Common myeloid progenitor, CD34-positive (primary cell): ENCODE measurements at regions not wholly inside any gene's neighbourhood (a gene's known extent, or its start where the extent isn't known, plus 50 kb on each side); places are given as distances from the start of the nearest gene placed in this dataset.

Experiments
- CTCF ChIA-PET: fragments of 350-600 bp; sonication (Branson Sonifier 250); formaldehyde crosslinking; loops from one replicate; lab custom pipeline; 2021; ENCODE audit warnings: antibody characterized with exemption; lab: Charles Lee
- POLR2A ChIA-PET: fragments of 350-600 bp; sonication (Branson Sonifier 250); formaldehyde crosslinking; loops from one replicate; lab custom pipeline; 2021; ENCODE audit warnings: antibody characterized with exemption; lab: Charles Lee
- DNase-seq, 3 donors: peaks; one replicate each; pipeline versions ENCODE4 v3.0.0 to v3.0.0-alpha.2; 2013
- H3K27ac ChIP-seq, 2 experiments: 1 replicate in 1 of 2; 2 replicates in 1 of 2; pipeline ENCODE4 v1.7.0; 2013; ENCODE audit warnings: inconsistent platforms in 2 of 2, low read length in 2 of 2, mild to moderate bottlenecking in 2 of 2, low read depth in 1 of 2, moderate library complexity in 1 of 2; ENCODE audit not compliant: severe bottlenecking in 2 of 2, insufficient read depth in 1 of 2, poor library complexity in 1 of 2
- H3K27me3 ChIP-seq, 5 experiments: replicated peaks in 2 of 5; 1 replicate in 3 of 5; 2 replicates in 2 of 5; pipeline versions ENCODE4 v1.6.1 to v1.7.0; 2013; ENCODE audit warnings: low read length in 4 of 5, mild to moderate bottlenecking in 2 of 5, moderate library complexity in 2 of 5, inconsistent platforms in 1 of 5; ENCODE audit not compliant: insufficient read depth in 5 of 5, control insufficient read depth in 4 of 5
- H3K36me3 ChIP-seq, 4 experiments: 1 replicate in 2 of 4; 2 replicates in 2 of 4; pipeline versions ENCODE4 v1.6.1 to v1.7.0; 2013; ENCODE audit warnings: low read length in 3 of 4, control low read depth in 1 of 4, mild to moderate bottlenecking in 1 of 4; ENCODE audit not compliant: control insufficient read depth in 4 of 4, insufficient read depth in 4 of 4
- H3K4me1 ChIP-seq, 4 experiments: 1 replicate in 3 of 4; 2 replicates in 1 of 4; pipeline versions ENCODE4 v1.6.1 to v1.7.1; 2013; ENCODE audit warnings: low read length in 3 of 4, mild to moderate bottlenecking in 3 of 4, control low read depth in 1 of 4, inconsistent platforms in 1 of 4, moderate library complexity in 1 of 4; ENCODE audit not compliant: control insufficient read depth in 4 of 4, insufficient read depth in 4 of 4; ENCODE audit errors: control extremely low read depth in 1 of 4
- H3K4me3 ChIP-seq, 7 experiments: 1 replicate in 4 of 7; 2 replicates in 3 of 7; pipeline versions ENCODE4 v1.5.1 to v1.7.0; 2013; ENCODE audit warnings: mild to moderate bottlenecking in 7 of 7, low read length in 6 of 7, moderate library complexity in 6 of 7, inconsistent platforms in 2 of 7, low read depth in 2 of 7, control low read depth in 1 of 7; ENCODE audit not compliant: insufficient read depth in 4 of 7, control insufficient read depth in 1 of 7; ENCODE audit errors: extremely low read depth in 1 of 7
- H3K9me3 ChIP-seq, 5 experiments: 1 replicate in 4 of 5; 2 replicates in 1 of 5; pipeline versions ENCODE4 v1.6.1 to v1.7.1; 2013; ENCODE audit warnings: low read length in 4 of 5, mild to moderate bottlenecking in 2 of 5, inconsistent platforms in 1 of 5, low read depth in 1 of 5, moderate library complexity in 1 of 5; ENCODE audit not compliant: control insufficient read depth in 4 of 5, insufficient read depth in 2 of 5; ENCODE audit errors: control extremely low read depth in 1 of 5
- WGBS: methylation state at CpG from one replicate; pipeline ENCODE4 v1.1.5; 2013; ENCODE audit not compliant: insufficient coverage; 5-methylcytosine and 5-hydroxymethylcytosine counted together

- no peaks in the 10 kb centered on the region for H3K4me1 ChIP-seq
- CTCF ChIA-PET = no interaction called here
- DNase-seq = no peak
- POLR2A ChIA-PET = no interaction called here
- H3K9me3 ChIP-seq = peaks cover 0 to 5% (median 5%) of the 10 kb centered on the region in 5 experiments
- no peak overlapping the region for H3K4me3 ChIP-seq
- H3K27ac ChIP-seq = no peak overlapping the region
- no peaks in the 10 kb centered on the region for H3K27me3 ChIP-seq
- WGBS = no CpG with 5 or more reads among the region's 1 CpG
- no peaks in the 10 kb centered on the region for H3K36me3 ChIP-seq
Observed at GRCh38 chr15:23514484-23514883, 51.0 kb upstream of the MKRN3 start.

- Histone ChIP-seq H3K27ac (no peak overlapping the region), H3K4me3 (no peak overlapping the region), H3K4me1 (no peaks in the 10 kb centered on the region), H3K9me3 (peaks cover 0 to 11% (median 5%) of the 10 kb centered on the region in 5 experiments), H3K27me3 (no peaks in the 10 kb centered on the region), H3K36me3 (no peaks in the 10 kb centered on the region)
- ChIA-PET CTCF (no interaction called here), POLR2A (no interaction called here)
- no peak for DNase-seq
Observed at GRCh38 chr15:23506762-23507161, 58.7 kb upstream of the MKRN3 start.

GRCh38 chr15:23503980-23504379 is 56.9 kb upstream of the GOLGA6L2 start:
- CTCF ChIA-PET = no interaction called here
- POLR2A ChIA-PET = no interaction called here

GRCh38 chr15:23503576-23503975 is 56.5 kb upstream of the GOLGA6L2 start:
- Histone ChIP-seq H3K27me3 (no peaks in the 10 kb centered on the region), H3K9me3 (peaks cover 0 to 4% (median 0%) of the 10 kb centered on the region in 5 experiments), H3K4me3 (no peak overlapping the region), H3K27ac (no peak overlapping the region), H3K4me1 (no peaks in the 10 kb centered on the region), H3K36me3 (no peaks in the 10 kb centered on the region)
- WGBS = 75% methylated on average over 3 of the region's 4 CpGs
- ChIA-PET POLR2A (no interaction called here), CTCF (no interaction called here)
- DNase-seq = no peak

More at GRCh38 chr15:23503980-23504379, 56.9 kb upstream of the GOLGA6L2 start:
- H3K36me3 ChIP-seq = no peaks in the 10 kb centered on the region
- H3K4me1 ChIP-seq = no peaks in the 10 kb centered on the region
- H3K27ac ChIP-seq = no peak overlapping the region
- H3K27me3 ChIP-seq = no peaks in the 10 kb centered on the region
- no peak for DNase-seq
- peaks cover 0 to 6% (median 0%) of the 10 kb centered on the region in 5 experiments for H3K9me3 ChIP-seq
- H3K4me3 ChIP-seq = no peak overlapping the region
- 57% methylated on average over 3 of the region's 3 CpGs for WGBS

- Histone ChIP-seq H3K9me3 (no peaks in the 10 kb centered on the region), H3K4me3 (no peak overlapping the region), H3K27ac (no peak overlapping the region), H3K36me3 (no peaks in the 10 kb centered on the region), H3K4me1 (no peaks in the 10 kb centered on the region), H3K27me3 (no peaks in the 10 kb centered on the region)
- ChIA-PET CTCF (no interaction called here), POLR2A (no interaction called here)
- WGBS = no CpG with 5 or more reads among the region's 2 CpGs
- DNase-seq = peak in 1 of 3 donors; percentile 7
Observed at GRCh38 chr15:23497710-23498111, 50.7 kb upstream of the GOLGA6L2 start.
